Upper lobe of left lung (tissue), 4 donors: ENCODE measurements at regions not wholly inside any gene's neighbourhood (a gene's known extent, or its start where the extent isn't known, plus 50 kb on each side); places are given as distances from the start of the nearest gene placed in this dataset.

Source experiments
- CTCF ChIP-seq, 6 experiments: fragments of 450-650 bp in 4 of 6; fragments of 200-600 bp in 2 of 6; sonication (generic) in 2 of 6; IDR thresholded peaks; one replicate each; pipeline ENCODE4 v1.5.1; 2016 to 2019; ENCODE audit warnings: antibody characterized with exemption in 6 of 6
- POLR2A ChIP-seq, 4 donors: fragments of 450-650 bp; IDR thresholded peaks; one replicate each; pipeline ENCODE4 v1.5.1; 2016 to 2017; ENCODE audit warnings: antibody characterized with exemption in 4 of 4, mild to moderate bottlenecking in 2 of 4

GRCh38 chr12:97038131-97038530, 131.1 kb downstream of the NEDD1 start:
- no peak for TF ChIP-seq CTCF (IDR thresholded peaks at IDR 0.05)
- TF ChIP-seq POLR2A (IDR thresholded peaks at IDR 0.05), result no peak
